Spleen (tissue), 11 donors: ENCODE measurements at regions not wholly inside any gene's neighbourhood (a gene's known extent, or its start where the extent isn't known, plus 50 kb on each side); places are given as distances from the start of the nearest gene placed in this dataset.
A peak's percentile ranks its signal among the peaks of the same experiment; 100 is the strongest.

Experiments used
- DNase-seq: peaks from one replicate; pipeline ENCODE4 v3.0.0-alpha.2; 2020
- H3K27ac ChIP-seq, 8 donors: fragments of 200-600 bp; sonication (generic) in 7 of 8; 1 replicate in 4 of 8; 2 replicates in 4 of 8; pipeline versions ENCODE4 v1.5.0 to v1.8.0; 2016 to 2021; ENCODE audit warnings: inconsistent platforms in 4 of 8, mild to moderate bottlenecking in 4 of 8, moderate library complexity in 1 of 8
- H3K27me3 ChIP-seq, 7 donors: fragments of 200-600 bp; sonication (generic) in 6 of 7; replicated peaks in 1 of 7; 1 replicate in 4 of 7; 2 replicates in 3 of 7; pipeline versions ENCODE4 v1.5.0 to v1.8.0; 2016 to 2021; ENCODE audit warnings: inconsistent platforms in 3 of 7, mild to moderate bottlenecking in 1 of 7
- H3K36me3 ChIP-seq, 6 donors: fragments of 200-600 bp; sonication (generic) in 5 of 6; 1 replicate in 4 of 6; 2 replicates in 2 of 6; pipeline versions ENCODE4 v1.5.0 to v1.8.0; 2016 to 2021; ENCODE audit warnings: inconsistent platforms in 2 of 6
- H3K4me1 ChIP-seq, 6 donors: fragments of 200-600 bp; sonication (generic) in 5 of 6; 1 replicate in 3 of 6; 2 replicates in 3 of 6; pipeline versions ENCODE4 v1.5.0 to v1.8.0; 2016 to 2021; ENCODE audit warnings: inconsistent platforms in 3 of 6
- H3K4me3 ChIP-seq, 8 donors: fragments of 200-600 bp; sonication (generic) in 7 of 8; 1 replicate in 4 of 8; 2 replicates in 4 of 8; pipeline versions ENCODE4 v1.5.0 to v1.8.0; 2016 to 2021; ENCODE audit warnings: inconsistent platforms in 4 of 8, mild to moderate bottlenecking in 4 of 8, moderate library complexity in 2 of 8
- H3K9me3 ChIP-seq, 8 donors: fragments of 200-600 bp; sonication (generic) in 7 of 8; 1 replicate in 4 of 8; 2 replicates in 4 of 8; pipeline versions ENCODE4 v1.5.0 to v1.8.0; 2016 to 2021; ENCODE audit warnings: inconsistent platforms in 4 of 8
- POLR2A ChIP-seq, 3 donors: fragments of 450-650 bp; IDR thresholded peaks; one replicate each; pipeline ENCODE4 v1.5.1; 2017; ENCODE audit warnings: antibody characterized with exemption in 3 of 3, mild to moderate bottlenecking in 1 of 3
- POLR2AphosphoS5 ChIP-seq, 3 donors: sonication (generic); formaldehyde crosslinking; IDR thresholded peaks; one replicate each; pipeline ENCODE4 v1.5.1; 2017; ENCODE audit warnings: antibody characterized with exemption in 3 of 3
- WGBS, 5 donors: extraction: QIAGEN DNeasy Blood & Tissue Kit in 3 of 5; methylation state at CpG; one replicate each; pipeline versions ENCODE4 v1.1.5 to v1.1.7; 2013 to 2018; 5-methylcytosine and 5-hydroxymethylcytosine counted together
- intact Hi-C: fragments of 100-400 bp; cut with DNase I; formaldehyde crosslinking; loops from one replicate; pipeline ENCODE4 v1.15.0; 2023; ENCODE audit warnings: low total_unique reads
- TF ChIP-seq, protein P1 (sequence below), 11 experiments: fragments of 200-600 bp in 7 of 11; fragments of 450-650 bp in 4 of 11; sonication (generic) in 4 of 11; IDR thresholded peaks in 8 of 11; conservative IDR thresholded peaks in 3 of 11; 1 replicate in 7 of 11; 2 replicates in 4 of 11; pipeline versions ENCODE4 v1.4.0 to v1.8.0; 2016 to 2021; ENCODE audit warnings: antibody characterized with exemption in 11 of 11, inconsistent platforms in 4 of 11, mild to moderate bottlenecking in 1 of 11
- donor health status: healthy with polysubstance abuse.
- donor health status: DM: no; HTN: no; CAD: no; lungs with moderate emphysema.
- donor health status: DM: no; HTN: no; CAD: no.
- donor health status: Bipolar disorder and iron deficiency.
- donor health status: healthy.
- donor health status: DM: no; HTN: no; CAD: no.
- donor health status: DM: yes; HTN: yes; CAD: no.

DNA sequence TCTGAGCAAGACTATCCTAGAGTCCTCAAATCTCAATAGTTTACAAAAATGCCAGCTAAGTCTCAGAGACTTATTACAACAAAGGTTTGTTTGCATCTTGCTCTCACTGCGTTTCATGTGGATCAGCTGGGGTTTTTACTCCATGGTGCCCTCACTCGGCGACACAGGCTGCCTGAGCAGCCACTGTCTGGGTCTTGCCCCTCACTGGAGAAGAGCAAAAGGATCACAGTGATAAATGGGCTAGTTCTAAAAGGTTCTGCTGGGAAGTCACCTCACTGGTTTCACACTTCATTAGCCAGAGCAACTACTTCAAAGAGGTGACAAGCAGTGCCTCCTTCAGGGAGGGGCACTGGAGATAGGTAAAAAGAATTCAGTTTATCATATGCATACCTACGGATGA is 392.0 kb downstream of the RPL10L start:
- Histone ChIP-seq H3K36me3 (no peaks in the 10 kb centered on the region), H3K4me1 (no peaks in the 10 kb centered on the region), H3K4me3 (no peak overlapping the region), H3K27ac (no peak overlapping the region), H3K27me3 (no peaks in the 10 kb centered on the region), H3K9me3 (peaks cover 0 to 2% (median 0%) of the 10 kb centered on the region in 8 donors)
- no peak for DNase-seq
- intact Hi-C loops = no loop called here
- 48 to 81% (median 70%) methylated on average over 4 of the region's 4 CpGs for WGBS, 5 donors
- TF ChIP-seq POLR2A (IDR thresholded peaks at IDR 0.05) (no peak), POLR2AphosphoS5 (IDR thresholded peaks at IDR 0.05) (no peak)
- TF ChIP-seq, protein P1, sequence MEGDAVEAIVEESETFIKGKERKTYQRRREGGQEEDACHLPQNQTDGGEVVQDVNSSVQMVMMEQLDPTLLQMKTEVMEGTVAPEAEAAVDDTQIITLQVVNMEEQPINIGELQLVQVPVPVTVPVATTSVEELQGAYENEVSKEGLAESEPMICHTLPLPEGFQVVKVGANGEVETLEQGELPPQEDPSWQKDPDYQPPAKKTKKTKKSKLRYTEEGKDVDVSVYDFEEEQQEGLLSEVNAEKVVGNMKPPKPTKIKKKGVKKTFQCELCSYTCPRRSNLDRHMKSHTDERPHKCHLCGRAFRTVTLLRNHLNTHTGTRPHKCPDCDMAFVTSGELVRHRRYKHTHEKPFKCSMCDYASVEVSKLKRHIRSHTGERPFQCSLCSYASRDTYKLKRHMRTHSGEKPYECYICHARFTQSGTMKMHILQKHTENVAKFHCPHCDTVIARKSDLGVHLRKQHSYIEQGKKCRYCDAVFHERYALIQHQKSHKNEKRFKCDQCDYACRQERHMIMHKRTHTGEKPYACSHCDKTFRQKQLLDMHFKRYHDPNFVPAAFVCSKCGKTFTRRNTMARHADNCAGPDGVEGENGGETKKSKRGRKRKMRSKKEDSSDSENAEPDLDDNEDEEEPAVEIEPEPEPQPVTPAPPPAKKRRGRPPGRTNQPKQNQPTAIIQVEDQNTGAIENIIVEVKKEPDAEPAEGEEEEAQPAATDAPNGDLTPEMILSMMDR (IDR thresholded peaks at IDR 0.05 in 8 of 11, conservative IDR thresholded peaks at IDR 0.05 in 3 of 11) = no peak

DNA sequence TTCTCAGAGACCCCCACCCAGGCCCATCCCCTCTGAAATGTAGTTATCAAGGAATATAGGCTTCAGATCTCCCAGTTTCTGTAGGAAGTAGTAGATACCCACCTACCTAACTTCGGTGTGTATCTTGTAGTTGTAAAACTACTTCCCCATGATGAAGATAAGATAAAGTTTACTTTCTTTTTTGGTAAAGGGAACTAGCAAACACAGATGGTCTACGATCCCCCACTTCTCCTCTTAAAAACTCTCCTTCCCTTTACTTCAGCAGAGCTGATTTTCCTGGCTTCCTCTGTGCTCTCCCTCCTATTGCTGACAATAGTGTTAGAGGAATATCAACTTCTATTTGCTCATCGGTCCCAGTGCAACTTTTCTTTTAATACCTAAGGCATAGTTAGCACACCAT is 395.2 kb downstream of the RPL10L start:
- DNase-seq = no peak
- intact Hi-C loops = no loop called here

DNA sequence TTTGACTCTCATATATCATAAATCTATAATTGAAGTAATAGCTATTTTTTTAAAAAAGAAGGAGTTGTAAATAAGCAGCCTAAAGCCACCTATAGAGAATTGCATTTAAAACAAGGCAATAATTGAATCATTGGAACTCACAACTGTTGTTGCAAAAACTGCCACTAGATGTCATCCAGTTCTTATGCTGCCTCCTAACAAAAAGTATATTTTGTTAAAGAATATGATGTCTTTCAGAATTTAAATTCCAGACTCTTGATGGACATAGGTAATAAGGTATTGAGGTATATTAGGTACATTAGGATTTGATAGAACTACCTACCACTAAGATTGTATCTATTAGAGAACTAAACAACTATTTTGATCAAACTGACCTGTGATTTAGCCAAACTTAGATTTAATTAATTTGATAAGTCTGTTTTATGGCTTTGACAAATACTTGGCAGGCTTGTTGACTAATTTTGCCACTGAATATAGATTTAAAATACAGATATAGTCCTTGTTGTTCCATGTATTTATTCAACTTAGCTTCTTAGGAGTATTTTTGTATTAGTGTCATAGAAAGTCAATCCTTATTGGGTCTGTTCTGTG is 401.4 kb downstream of the RPL10L start:
- DNase-seq = no peak
- intact Hi-C loops = no loop called here
- no peak overlapping the region for H3K27ac ChIP-seq
- H3K36me3 ChIP-seq = no peaks in the 10 kb centered on the region
- TF ChIP-seq POLR2AphosphoS5 (IDR thresholded peaks at IDR 0.05) = no peak
- TF ChIP-seq, protein P1 (IDR thresholded peaks at IDR 0.05 in 8 of 11, conservative IDR thresholded peaks at IDR 0.05 in 3 of 11) = peak in 6 of 11 experiments; percentile 10 to 40 (median 27)
- H3K4me1 ChIP-seq = no peaks in the 10 kb centered on the region
- no peaks in the 10 kb centered on the region for H3K27me3 ChIP-seq
- peaks cover 0 to 7% (median 0%) of the 10 kb centered on the region in 8 donors for H3K9me3 ChIP-seq
- H3K4me3 ChIP-seq = no peak overlapping the region

More for the DNA sequence above, 395.2 kb downstream of the RPL10L start:
- TF ChIP-seq POLR2A (IDR thresholded peaks at IDR 0.05) = no peak
- no peak for TF ChIP-seq POLR2AphosphoS5 (IDR thresholded peaks at IDR 0.05)
- TF ChIP-seq, protein P1 (IDR thresholded peaks at IDR 0.05 in 8 of 11, conservative IDR thresholded peaks at IDR 0.05 in 3 of 11) = no peak
- Histone ChIP-seq H3K4me1 (no peaks in the 10 kb centered on the region), H3K36me3 (no peaks in the 10 kb centered on the region), H3K9me3 (peaks cover 0 to 7% (median 0%) of the 10 kb centered on the region in 8 donors), H3K4me3 (no peak overlapping the region), H3K27ac (no peak overlapping the region), H3K27me3 (no peaks in the 10 kb centered on the region)
- 26 to 43% (median 36%) methylated on average over 3 of the region's 3 CpGs for WGBS, 5 donors

DNA sequence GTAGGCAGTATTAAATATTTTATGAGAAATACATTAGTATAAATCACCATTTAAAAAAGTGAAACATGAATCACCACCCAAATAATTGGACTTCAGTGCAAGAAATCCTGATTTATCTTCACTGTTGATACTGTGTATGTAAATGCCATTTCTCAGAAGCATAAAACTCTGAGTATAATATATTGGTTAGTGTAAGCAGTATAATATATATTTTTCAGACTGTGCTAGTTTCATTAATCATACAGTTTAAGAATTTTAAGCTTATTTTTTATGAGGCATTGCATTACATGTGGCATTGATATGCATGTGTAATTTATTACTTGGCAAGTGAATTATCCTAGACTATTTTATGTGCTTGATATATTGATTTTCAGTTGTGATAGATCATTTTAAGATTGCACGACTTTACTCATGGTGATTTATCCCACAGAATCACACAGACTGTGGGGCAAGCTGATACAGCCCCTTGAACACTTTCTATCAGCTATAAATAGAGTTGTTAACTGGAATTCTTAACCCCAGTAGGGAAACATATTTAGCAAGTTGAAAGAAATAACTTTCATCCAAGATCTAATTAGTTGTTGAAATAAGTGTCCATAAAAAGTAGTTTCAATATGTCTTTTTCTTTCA is 403.5 kb downstream of the RPL10L start:
- Histone ChIP-seq H3K27me3 (no peaks in the 10 kb centered on the region), H3K4me1 (no peaks in the 10 kb centered on the region), H3K27ac (no peak overlapping the region), H3K9me3 (no peaks in the 10 kb centered on the region), H3K4me3 (no peak overlapping the region), H3K36me3 (no peaks in the 10 kb centered on the region)
- 33 to 58% (median 56%) methylated on average over 1 of the region's 1 CpG for WGBS, 5 donors
- intact Hi-C loops = no loop called here
- DNase-seq = no peak
- TF ChIP-seq POLR2AphosphoS5 (IDR thresholded peaks at IDR 0.05) (no peak), POLR2A (IDR thresholded peaks at IDR 0.05) (no peak)
- TF ChIP-seq, protein P1 (IDR thresholded peaks at IDR 0.05 in 8 of 11, conservative IDR thresholded peaks at IDR 0.05 in 3 of 11) = no peak
